ENCODE measurements at regions not wholly inside any gene's neighbourhood (a gene's known extent, or its start where the extent isn't known, plus 50 kb on each side); places are given as distances from the start of the nearest gene placed in this dataset.
"Not testable (repeated sequence)": the region's sequence is repeated elsewhere in the genome, so short reads cannot be mapped to it uniquely, and the experiment has no call there.

- Mint-ChIP-seq H3K4me3 (no peak overlapping the region), H3K9me3 (no peaks in the 10 kb centered on the region), H3K27ac (no peak overlapping the region), H3K27me3 (ENCODE audit: low read depth) (no peaks in the 10 kb centered on the region), H3K4me1 (ENCODE audit: low read depth) (no peaks in the 10 kb centered on the region), H3K36me3 (ENCODE audit: low read depth) (no peaks in the 10 kb centered on the region)
- DNase-seq, result no peak
- CTCF ChIA-PET, result no interaction called here
- intact Hi-C loops (cut with micrococcal nuclease), result no loop called here
Measured at GRCh38 chr2:34738691-34739090, 1139.6 kb upstream of the FAM98A start.

- no peak for DNase-seq
- H3K27ac Mint-ChIP-seq, result no peak overlapping the region
- H3K4me3 Mint-ChIP-seq, result no peak overlapping the region
- H3K27me3 Mint-ChIP-seq (ENCODE audit: low read depth), result no peaks in the 10 kb centered on the region
- no peaks in the 10 kb centered on the region for H3K36me3 Mint-ChIP-seq (ENCODE audit: low read depth)
- CTCF ChIA-PET, result no interaction called here
- no peaks in the 10 kb centered on the region for H3K9me3 Mint-ChIP-seq
- intact Hi-C loops (cut with micrococcal nuclease), result no loop called here
- H3K4me1 Mint-ChIP-seq (ENCODE audit: low read depth), result no peaks in the 10 kb centered on the region
Measured at GRCh38 chr2:34737146-34737545, 1138.0 kb upstream of the FAM98A start.

- DNase-seq, result no peak
- intact Hi-C loops (cut with micrococcal nuclease), result no loop called here
- no peak overlapping the region for H3K27ac Mint-ChIP-seq
- no peaks in the 10 kb centered on the region for H3K9me3 Mint-ChIP-seq
- CTCF ChIA-PET, result no interaction called here
- H3K36me3 Mint-ChIP-seq (ENCODE audit: low read depth), result no peaks in the 10 kb centered on the region
- H3K4me3 Mint-ChIP-seq, result no peak overlapping the region
- H3K27me3 Mint-ChIP-seq (ENCODE audit: low read depth), result no peaks in the 10 kb centered on the region
- H3K4me1 Mint-ChIP-seq (ENCODE audit: low read depth), result no peaks in the 10 kb centered on the region
Measured at GRCh38 chr2:34736482-34736881, 1137.4 kb upstream of the FAM98A start.

GRCh38 chr2:34734662-34735061 lies 1135.6 kb upstream of the FAM98A start:
- DNase-seq, result no peak
- H3K36me3 Mint-ChIP-seq (ENCODE audit: low read depth), result no peaks in the 10 kb centered on the region
- H3K27ac Mint-ChIP-seq, result no peak overlapping the region
- H3K4me1 Mint-ChIP-seq (ENCODE audit: low read depth), result no peaks in the 10 kb centered on the region
- CTCF ChIA-PET, result no interaction called here
- H3K27me3 Mint-ChIP-seq (ENCODE audit: low read depth), result no peaks in the 10 kb centered on the region
- no peak overlapping the region for H3K4me3 Mint-ChIP-seq
- H3K9me3 Mint-ChIP-seq, result no peaks in the 10 kb centered on the region
- intact Hi-C loops (cut with micrococcal nuclease), result no loop called here

- no peaks in the 10 kb centered on the region for H3K4me1 Mint-ChIP-seq (ENCODE audit: low read depth)
- CTCF ChIA-PET, result no interaction called here
- no peaks in the 10 kb centered on the region for H3K9me3 Mint-ChIP-seq
- intact Hi-C loops (cut with micrococcal nuclease), result no loop called here
- H3K27me3 Mint-ChIP-seq (ENCODE audit: low read depth), result no peaks in the 10 kb centered on the region
- no peak overlapping the region for H3K27ac Mint-ChIP-seq
- no peaks in the 10 kb centered on the region for H3K36me3 Mint-ChIP-seq (ENCODE audit: low read depth)
- H3K4me3 Mint-ChIP-seq, result no peak overlapping the region
- DNase-seq, result no peak
Measured at GRCh38 chr2:34734042-34734441, 1134.9 kb upstream of the FAM98A start.

GRCh38 chr2:34731292-34731691 lies 1132.2 kb upstream of the FAM98A start:
- intact Hi-C loops (cut with micrococcal nuclease), result no loop called here
- H3K36me3 Mint-ChIP-seq (ENCODE audit: low read depth), result no peaks in the 10 kb centered on the region
- CTCF ChIA-PET, result no interaction called here

GRCh38 chr2:34729845-34730244 lies 1130.7 kb upstream of the FAM98A start:
- DNase-seq, result no peak
- CTCF ChIA-PET, result no interaction called here
- H3K4me3 Mint-ChIP-seq, result no peak overlapping the region
- intact Hi-C loops (cut with micrococcal nuclease), result no loop called here
- no peak overlapping the region for H3K27ac Mint-ChIP-seq
- no peaks in the 10 kb centered on the region for H3K27me3 Mint-ChIP-seq (ENCODE audit: low read depth)
- no peaks in the 10 kb centered on the region for H3K4me1 Mint-ChIP-seq (ENCODE audit: low read depth)
- H3K36me3 Mint-ChIP-seq (ENCODE audit: low read depth), result no peaks in the 10 kb centered on the region
- H3K9me3 Mint-ChIP-seq, result no peaks in the 10 kb centered on the region

More at GRCh38 chr2:34731292-34731691, 1132.2 kb upstream of the FAM98A start:
- Mint-ChIP-seq H3K9me3 (no peaks in the 10 kb centered on the region), H3K27ac (no peak overlapping the region), H3K4me3 (no peak overlapping the region), H3K27me3 (ENCODE audit: low read depth) (no peaks in the 10 kb centered on the region), H3K4me1 (ENCODE audit: low read depth) (no peaks in the 10 kb centered on the region)
- DNase-seq, result no peak

- Mint-ChIP-seq H3K27me3 (ENCODE audit: low read depth) (no peaks in the 10 kb centered on the region), H3K4me3 (no peak overlapping the region), H3K4me1 (ENCODE audit: low read depth) (no peaks in the 10 kb centered on the region), H3K27ac (no peak overlapping the region), H3K36me3 (ENCODE audit: low read depth) (no peaks in the 10 kb centered on the region), H3K9me3 (peaks cover 3% of the 10 kb centered on the region)
- CTCF ChIA-PET, result no interaction called here
- intact Hi-C loops (cut with micrococcal nuclease), result no loop called here
- no peak for DNase-seq
Measured at GRCh38 chr2:34724107-34724506, 1125.0 kb upstream of the FAM98A start.

GRCh38 chr2:34723683-34724082 lies 1124.6 kb upstream of the FAM98A start:
- Mint-ChIP-seq H3K27ac (no peak overlapping the region), H3K27me3 (ENCODE audit: low read depth) (no peaks in the 10 kb centered on the region), H3K4me1 (ENCODE audit: low read depth) (no peaks in the 10 kb centered on the region), H3K9me3 (peaks cover 3% of the 10 kb centered on the region), H3K4me3 (no peak overlapping the region), H3K36me3 (ENCODE audit: low read depth) (no peaks in the 10 kb centered on the region)
- intact Hi-C loops (cut with micrococcal nuclease), result no loop called here
- DNase-seq, result no peak
- CTCF ChIA-PET, result no interaction called here

GRCh38 chr2:34719206-34719605 lies 1120.1 kb upstream of the FAM98A start:
- Mint-ChIP-seq H3K4me1 (ENCODE audit: low read depth) (no peaks in the 10 kb centered on the region), H3K9me3 (peaks cover 11% of the 10 kb centered on the region), H3K27me3 (ENCODE audit: low read depth) (no peaks in the 10 kb centered on the region), H3K27ac (no peak overlapping the region), H3K4me3 (no peak overlapping the region), H3K36me3 (ENCODE audit: low read depth) (no peaks in the 10 kb centered on the region)
- CTCF ChIA-PET, result no interaction called here
- no peak for DNase-seq
- intact Hi-C loops (cut with micrococcal nuclease), result no loop called here

GRCh38 chr2:34705551-34706247 lies 1106.6 kb upstream of the FAM98A start:
- CTCF ChIA-PET, result no interaction called here
- no peak overlapping the region for H3K27ac Mint-ChIP-seq
- DNase-seq, result no peak
- intact Hi-C loops (cut with micrococcal nuclease), result no loop called here
- no peak overlapping the region for H3K4me3 Mint-ChIP-seq
- H3K4me1 Mint-ChIP-seq (ENCODE audit: low read depth), result no peaks in the 10 kb centered on the region
- no peaks in the 10 kb centered on the region for H3K36me3 Mint-ChIP-seq (ENCODE audit: low read depth)
- H3K9me3 Mint-ChIP-seq, result peaks cover 6% of the 10 kb centered on the region
- H3K27me3 Mint-ChIP-seq (ENCODE audit: low read depth), result no peaks in the 10 kb centered on the region

GRCh38 chr2:34703292-34703691 lies 1104.2 kb upstream of the FAM98A start:
- no peak for DNase-seq
- Mint-ChIP-seq H3K36me3 (ENCODE audit: low read depth) (no peaks in the 10 kb centered on the region), H3K4me3 (no peak overlapping the region), H3K9me3 (peaks cover 5% of the 10 kb centered on the region), H3K27ac (no peak overlapping the region), H3K27me3 (ENCODE audit: low read depth) (no peaks in the 10 kb centered on the region), H3K4me1 (ENCODE audit: low read depth) (no peaks in the 10 kb centered on the region)
- intact Hi-C loops (cut with micrococcal nuclease), result no loop called here
- CTCF ChIA-PET, result no interaction called here

GRCh38 chr2:34702391-34702790 lies 1103.3 kb upstream of the FAM98A start:
- DNase-seq; intact Hi-C loops (cut with micrococcal nuclease); H3K27ac Mint-ChIP-seq; H3K4me3 Mint-ChIP-seq; CTCF ChIA-PET; H3K4me1 Mint-ChIP-seq (ENCODE audit: low read depth); H3K27me3 Mint-ChIP-seq (ENCODE audit: low read depth); H3K36me3 Mint-ChIP-seq (ENCODE audit: low read depth); H3K9me3 Mint-ChIP-seq: not testable (repeated sequence)

- H3K27ac Mint-ChIP-seq; intact Hi-C loops (cut with micrococcal nuclease); DNase-seq; H3K9me3 Mint-ChIP-seq; H3K27me3 Mint-ChIP-seq (ENCODE audit: low read depth); H3K36me3 Mint-ChIP-seq (ENCODE audit: low read depth); CTCF ChIA-PET; H3K4me1 Mint-ChIP-seq (ENCODE audit: low read depth); H3K4me3 Mint-ChIP-seq: not testable (repeated sequence)
Measured at GRCh38 chr2:34677591-34677990, 1078.5 kb upstream of the FAM98A start.

Measured in activated naive CD4-positive, alpha-beta T cell treated with anti-CD3 and anti-CD28 coated beads for 36 hours (primary cell).